Globus pallidus (tissue), 1 donor: ENCODE measurements at regions not wholly inside any gene's neighbourhood (a gene's known extent, or its start where the extent isn't known, plus 50 kb on each side); places are given as distances from the start of the nearest gene placed in this dataset.
"Not testable (repeated sequence)": the region's sequence is repeated elsewhere in the genome, so short reads cannot be mapped to it uniquely, and the experiment has no call there.

Source experiments
- DNase-seq: peaks from one replicate; pipeline ENCODE4 v3.0.0-alpha.2; 2015; ENCODE audit warnings: low spot score

DNA sequence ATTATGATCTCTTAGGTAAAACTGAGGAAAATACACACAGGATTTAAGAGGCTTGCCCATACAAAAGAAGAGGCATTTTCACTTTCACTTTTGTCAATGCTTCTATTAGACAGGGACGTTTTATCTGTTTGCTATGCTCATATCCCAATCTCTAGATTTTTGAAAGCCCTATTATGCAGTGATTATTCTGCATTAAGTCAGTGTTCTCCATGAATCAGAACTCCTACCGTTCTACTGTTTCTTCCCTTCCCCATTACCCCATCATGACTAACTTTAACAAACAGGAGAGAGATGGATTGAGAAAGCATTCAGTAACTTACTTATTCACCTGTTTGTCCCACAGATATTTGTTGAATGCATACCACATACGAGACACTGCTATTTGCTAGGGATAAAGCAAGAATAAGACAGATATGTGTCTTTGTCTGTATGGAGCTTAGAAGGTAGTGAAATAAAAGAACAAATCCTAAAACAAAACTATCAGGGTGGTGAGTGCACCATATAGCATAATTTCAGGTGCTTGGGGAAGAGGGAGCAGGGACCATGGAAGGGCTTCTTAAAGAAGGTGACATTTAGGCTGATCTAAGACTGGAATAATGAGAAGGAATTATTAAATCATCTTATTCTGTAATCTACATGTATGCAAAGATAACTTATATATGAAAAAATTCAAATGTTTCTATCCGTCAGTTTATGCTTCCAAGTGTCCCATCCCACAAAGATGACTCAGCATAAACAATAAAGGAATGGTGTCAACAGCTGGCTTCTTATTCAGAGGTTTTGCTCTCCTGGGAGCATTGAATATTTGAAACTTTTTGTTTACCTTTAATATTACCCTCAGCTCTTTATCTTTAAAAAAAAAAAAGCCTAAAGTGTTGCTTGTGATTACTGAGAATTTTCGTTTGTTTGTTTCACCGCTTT is 328.1 kb downstream of the HINT1 start:
- peak; percentile 3 for DNase-seq

DNA sequence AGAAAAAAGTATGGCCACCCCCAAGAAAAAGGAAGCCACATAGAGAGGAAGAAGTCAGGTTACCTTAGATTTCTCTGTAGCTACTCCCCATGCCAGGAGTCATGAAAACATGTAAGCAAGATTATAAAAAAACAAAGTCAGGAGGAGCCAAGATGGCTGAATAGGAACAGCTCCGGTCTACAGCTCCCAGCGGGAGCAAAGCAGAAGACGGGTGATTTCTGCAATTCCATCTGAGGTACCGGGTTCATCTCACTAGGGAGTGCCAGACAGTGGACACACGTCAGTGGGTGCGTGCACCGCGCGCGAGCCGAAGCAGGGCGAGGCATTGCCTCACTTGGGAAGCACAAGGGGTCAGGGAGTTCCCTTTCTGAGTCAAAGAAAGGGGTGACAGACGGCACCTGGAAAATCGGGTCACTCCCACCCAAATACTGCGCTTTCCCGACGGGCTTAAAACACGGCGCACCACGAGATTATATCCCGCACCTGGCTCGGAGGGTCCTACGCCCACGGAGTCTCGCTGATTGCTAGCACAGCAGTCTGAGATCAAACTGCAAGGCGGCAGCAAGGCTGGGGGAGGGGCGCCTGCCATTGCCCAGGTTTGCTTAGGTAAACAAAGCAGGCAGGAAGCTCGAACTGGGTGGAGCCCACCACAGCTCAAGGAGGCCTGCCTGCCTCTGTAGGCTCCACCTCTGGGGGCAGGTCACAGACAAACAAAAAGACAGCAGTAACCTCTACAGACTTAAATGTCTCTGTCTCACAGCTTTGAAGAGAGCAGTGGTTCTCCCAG is 347.3 kb downstream of the HINT1 start:
- DNase-seq, result not testable (repeated sequence)

DNA sequence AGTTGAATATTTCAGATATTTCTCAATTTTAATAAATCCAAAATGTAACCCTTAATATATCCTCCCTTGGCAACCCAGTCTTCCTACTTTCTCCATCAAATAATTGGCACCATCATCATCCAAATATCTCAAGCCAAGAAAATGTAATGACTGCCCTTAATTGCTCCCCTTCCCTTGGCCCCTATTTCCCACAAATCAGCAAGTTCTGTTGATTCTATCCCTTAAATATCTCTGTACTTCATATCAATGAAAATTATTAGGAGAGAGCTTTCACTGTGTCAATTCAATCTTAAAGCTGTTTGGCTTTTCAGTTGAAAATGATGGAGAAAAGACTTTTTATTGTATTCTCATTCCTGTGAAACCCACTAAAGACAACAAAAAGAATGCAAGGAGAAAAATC is 349.8 kb downstream of the HINT1 start:
- no peak for DNase-seq

DNA sequence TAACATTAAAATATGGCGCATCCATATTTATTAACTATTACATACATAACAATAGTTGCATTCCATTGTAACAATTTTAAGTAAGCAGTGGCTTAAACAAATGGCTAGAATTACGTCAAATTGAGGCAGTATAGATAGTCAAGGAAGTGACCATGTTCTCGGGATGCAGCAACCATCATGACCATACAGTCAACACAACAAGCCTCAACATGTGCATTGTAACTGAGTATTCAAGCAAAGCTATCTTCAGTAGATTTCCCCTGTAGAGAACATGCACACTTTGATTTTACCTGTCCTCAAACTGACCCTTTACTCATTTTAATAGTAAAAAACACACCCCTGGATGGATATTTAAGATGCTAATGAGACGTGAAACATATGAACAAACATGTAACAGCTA is 356.4 kb downstream of the HINT1 start:
- no peak for DNase-seq

DNA sequence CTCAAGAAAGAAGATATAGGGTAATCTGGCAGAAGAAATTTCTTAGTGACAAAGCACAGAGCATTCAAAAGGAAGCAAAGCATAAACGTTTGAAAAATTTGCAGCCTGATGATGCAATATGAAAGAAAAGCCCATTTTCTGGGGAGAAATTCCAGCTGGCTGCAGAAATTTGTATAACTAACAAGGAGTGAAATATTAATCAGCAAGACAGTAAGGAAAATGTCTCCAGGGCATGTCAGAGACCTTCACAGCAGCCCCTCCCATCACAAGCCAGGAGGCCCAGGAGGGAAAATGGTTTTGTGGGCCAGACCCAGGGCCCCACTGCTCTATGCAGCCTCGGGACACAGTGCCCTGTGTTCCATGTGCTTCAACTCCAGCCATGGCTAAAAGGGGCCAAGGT is 359.4 kb downstream of the HINT1 start:
- no peak for DNase-seq

DNA sequence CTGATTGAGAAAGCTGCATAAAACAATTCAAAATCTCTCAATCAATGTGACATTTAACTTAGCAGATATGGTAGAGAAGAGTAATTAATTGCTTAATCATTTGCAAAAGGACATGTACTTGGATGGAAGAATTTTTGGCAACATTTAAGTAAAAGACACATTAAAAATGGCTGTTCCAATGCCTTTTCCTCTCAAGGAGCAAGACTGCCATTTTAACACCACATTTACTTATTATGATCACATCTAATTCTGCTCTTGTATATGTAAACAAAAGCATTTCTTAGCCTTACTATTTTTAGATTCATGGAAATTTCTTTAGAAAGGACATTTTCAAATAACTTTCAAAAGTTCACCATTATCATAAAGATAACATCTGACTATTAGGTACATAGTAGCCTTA is 360.0 kb downstream of the HINT1 start:
- no peak for DNase-seq

DNA sequence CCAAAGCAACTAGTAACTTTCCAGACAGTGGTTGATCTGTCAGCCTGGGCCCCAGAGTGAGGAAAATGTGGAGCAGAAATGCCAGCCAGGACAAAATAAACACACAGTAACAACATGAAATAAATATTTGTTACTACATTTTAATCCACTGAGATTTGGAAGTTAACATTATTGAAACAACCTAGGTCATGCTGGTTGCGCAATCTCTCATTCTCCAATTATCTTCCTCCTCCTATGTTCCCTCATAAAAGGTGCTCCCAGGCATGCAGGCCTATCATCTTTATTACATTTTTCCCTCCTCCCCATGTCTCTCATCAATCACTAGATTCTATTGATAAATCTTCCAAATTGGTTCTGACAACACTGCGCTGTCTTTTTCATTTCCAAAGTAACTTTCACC is 363.1 kb downstream of the HINT1 start:
- DNase-seq, result no peak

DNA sequence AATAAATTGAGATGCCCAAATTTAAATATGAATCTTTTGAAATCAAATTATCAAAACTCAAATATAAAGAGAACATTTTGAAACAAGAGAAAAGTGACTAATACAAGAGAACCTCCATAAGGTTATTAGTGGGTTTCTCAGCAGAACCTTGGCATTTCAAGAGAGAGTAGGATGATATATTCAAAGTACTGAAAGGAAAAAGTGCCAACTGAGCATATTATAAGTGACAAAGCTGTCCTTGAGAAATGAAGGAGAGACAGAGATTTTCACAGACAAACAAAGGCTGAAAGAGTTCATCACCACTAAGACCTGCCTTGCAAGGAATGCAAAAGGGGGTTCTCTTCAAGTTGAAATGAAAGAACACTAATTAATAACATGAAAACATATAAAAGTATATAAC is 366.0 kb downstream of the HINT1 start:
- no peak for DNase-seq

DNA sequence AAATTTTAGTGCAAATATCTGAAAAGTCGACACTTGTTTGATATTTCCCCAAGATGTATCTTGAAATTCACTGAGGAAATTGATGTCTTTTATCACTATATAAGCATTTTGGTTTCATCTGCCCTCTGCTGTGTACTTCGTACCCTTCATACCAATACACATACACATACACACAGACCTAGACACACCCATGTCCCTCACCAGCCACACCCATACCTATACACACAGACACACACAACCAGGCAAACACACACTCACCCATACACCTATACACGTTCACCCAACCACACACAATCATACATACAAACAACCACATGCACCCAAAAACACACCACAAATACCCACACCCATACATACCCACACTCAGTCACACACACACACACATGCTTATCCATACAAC is 367.8 kb downstream of the HINT1 start:
- no peak for DNase-seq

DNA sequence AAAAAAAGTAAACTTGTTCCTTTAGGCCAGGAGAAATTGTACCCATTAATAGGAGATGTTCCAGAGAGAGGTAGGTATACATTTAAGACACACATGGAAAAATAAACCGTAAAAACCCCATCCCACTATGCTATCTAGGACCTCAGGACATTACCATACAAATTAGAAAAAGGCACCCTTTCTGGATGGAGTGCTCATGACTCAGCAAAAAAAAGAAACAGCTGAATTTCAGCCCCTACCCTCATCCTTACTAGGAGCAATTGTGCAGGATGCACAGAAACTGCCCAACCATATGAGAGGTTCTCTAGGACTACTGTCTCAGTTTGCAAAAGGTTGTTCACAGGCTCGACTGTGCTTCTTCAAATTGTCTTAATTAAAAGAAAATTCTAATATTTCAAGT is 368.2 kb downstream of the HINT1 start:
- no peak for DNase-seq

DNA sequence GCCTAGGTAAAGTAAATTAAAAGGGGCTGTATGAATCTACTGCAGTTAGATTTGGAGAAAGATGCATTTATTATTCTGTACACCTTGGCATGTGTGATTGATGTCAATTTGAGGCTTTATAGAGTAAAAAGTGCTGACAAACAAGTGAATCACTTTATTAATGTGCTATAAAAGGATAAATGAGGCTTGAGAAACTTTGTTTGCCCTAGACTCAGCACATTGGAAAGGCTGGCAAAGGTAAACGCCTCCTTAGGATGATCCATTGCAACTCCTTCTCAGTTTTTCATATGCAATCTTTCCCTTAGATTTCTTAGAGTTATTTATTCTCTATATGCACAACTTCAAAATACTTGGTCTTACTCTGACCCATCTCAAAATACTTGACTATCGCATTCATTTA is 369.0 kb downstream of the HINT1 start:
- DNase-seq, result no peak

DNA sequence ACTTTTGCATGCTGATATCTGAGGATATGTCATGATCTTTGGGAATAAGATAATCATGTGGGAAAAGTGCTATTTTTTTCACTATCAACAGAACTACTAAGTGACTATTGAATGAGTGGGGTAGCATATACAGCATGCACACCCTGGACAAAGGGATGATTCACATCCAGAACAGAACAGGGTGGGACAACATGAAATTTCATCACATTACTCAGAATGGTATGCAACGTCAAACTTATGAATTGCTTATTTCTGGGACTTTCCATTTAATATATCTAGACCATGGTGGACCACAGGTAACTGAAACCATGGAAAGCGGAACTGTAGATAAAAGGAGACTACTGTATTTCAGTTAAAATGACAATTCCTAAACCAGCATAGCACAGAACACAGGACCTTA is 370.0 kb downstream of the HINT1 start:
- DNase-seq, result no peak

DNA sequence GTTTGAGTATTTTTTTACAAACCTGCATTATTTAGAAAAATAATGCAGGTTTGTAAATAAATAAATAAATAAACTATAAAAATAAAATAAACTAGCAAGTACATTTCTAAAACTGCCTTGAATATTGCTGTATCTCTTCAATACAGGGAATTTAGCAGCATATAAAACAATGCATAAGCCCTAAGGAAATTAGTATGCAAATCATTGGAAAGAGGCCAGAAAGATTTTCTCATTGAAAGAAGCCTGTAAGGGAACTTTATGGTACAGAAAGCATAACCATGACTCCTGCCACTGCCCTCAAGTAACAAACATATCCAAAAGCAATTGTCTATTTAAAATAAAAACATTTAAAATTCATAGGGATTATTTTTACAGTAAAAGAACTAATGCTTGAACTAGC is 387.3 kb downstream of the HINT1 start:
- DNase-seq, result no peak

DNA sequence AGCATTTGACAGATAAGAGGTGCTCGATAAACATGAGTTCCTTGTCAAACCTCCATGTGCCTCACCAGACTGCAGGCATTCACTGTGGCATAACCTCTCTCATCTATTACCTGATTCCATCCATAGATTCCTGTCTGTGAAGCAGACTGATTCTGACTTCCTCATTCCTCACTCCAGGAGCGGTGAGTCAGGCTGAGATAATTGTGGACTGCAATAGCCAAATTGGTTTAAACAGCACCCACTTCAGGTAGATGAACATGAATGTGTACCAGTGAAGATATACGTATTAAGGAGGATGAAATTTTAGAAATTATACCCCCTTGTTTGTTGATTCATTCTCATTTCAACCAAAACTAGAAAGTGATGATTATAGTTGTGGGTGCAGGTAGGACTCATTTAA is 391.2 kb downstream of the HINT1 start:
- DNase-seq, result no peak

DNA sequence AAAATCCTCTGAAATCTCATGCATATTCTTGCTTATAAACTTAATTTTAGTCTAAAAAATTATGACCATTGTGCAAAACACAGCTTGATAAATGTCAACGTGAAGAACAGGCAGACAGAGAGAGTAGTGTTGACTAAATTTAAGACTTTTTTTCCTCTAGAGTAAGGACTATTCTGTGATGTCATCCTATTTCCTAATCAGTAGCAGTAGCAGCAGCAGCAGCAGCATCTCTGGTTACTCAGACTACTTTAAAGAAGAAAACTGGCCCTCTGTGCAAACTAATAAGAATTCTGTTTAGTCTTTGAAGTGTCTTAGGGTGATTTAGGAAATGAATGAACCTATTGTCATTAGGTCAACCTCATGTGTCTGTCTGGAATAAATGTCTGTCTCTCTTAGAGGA is 403.0 kb downstream of the HINT1 start:
- DNase-seq, result no peak

DNA sequence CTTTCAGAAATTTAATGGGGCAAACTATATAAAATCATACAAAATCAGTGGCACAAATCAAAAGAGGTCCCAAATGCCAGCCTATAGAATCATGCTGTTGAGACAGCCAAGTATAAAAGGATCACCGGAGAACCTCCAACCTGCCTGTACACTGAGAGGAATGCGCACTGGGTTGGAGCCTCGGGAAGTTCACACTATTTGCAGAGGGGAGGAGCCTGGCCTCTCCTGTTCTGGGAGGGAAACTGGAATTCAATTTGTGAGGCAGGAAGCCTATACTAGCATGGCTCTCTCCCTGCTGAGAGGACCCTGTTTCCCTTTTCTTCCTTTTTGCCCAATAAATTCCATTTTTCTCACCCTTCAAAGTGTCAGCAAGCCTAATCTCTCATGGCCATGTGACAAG is 406.0 kb downstream of the HINT1 start:
- no peak for DNase-seq

DNA sequence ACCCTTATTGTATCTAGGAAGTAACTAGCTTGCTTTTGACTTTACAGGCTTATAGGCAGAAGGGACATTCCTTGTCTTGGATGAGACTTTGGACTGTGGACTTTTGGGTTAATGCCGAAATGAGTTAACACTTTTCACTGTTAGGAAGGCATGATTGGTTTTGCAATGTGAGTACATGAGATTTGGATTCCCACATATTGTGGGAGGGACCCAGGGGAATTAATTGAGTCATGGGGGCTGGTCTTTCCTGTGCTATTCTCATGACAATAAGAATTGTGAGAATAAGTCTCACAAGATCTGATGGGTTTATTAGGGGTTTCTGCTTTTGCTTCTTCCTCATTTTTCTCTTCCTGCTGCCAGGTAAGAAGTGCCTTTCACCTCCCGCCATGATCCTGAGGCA is 417.5 kb downstream of the HINT1 start:
- no peak for DNase-seq

DNA sequence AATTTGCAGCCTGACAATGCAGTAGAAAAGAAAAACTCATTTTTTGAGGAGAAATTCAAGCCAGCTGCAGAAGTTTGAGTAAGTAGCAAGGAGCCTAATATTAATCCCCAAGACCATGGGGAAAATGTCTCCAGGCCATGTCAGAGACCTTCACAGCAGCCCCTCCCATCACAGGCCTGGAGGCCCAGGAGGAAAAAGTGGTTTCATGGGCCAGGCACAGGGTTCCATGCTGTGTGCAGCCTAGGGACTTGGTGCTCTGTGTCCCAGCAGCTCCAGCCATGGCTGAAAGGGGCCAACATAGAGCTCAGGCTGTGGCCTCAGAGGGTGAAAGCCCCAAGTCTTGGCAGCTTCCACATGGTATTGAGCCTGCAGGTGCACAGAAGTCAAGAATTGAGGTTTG is 418.4 kb downstream of the HINT1 start:
- DNase-seq, result not testable (repeated sequence)

DNA sequence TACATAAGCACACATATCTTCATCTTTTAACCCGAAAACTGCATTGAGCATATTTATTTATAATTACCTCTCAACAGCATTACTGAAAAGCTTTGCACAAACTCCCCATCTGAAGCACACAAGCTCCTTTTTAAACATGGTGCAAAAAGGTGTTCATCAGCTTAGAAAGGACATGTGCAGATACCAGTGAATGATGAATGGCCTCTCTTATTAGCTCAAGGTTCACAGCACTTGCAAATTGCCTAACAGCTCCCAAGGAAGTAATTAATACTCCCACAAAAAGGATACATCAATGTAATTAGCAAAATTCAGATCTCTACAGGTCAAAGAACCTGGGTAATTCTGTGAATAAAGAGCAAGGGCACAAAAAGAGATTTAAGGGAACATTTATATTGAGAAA is 422.0 kb downstream of the HINT1 start:
- DNase-seq, result no peak

DNA sequence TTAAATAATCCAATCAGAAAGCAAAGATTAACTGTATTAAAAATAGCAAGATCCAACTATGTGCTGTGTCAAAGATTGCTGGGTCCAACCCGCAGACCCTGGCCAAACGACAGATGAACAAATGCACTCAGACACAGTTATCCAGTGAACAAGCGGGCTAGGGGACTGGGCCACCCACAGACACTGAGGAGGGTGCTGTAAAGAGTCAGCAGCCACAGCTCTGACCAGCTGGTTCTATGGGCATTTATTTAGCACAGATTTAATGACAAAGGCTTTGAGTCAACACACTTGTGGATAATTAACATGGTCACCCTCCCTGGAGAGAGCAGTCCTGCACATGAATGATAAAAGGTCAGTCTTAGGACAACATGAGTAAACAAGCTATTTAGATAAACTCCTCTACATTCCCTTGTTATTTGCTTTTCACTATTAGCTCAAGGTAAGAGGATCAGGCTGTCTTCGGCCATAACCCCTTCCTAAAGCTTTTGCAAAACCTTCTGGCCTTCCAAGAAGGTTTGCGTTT is 424.9 kb downstream of the HINT1 start:
- DNase-seq, result no peak

DNA sequence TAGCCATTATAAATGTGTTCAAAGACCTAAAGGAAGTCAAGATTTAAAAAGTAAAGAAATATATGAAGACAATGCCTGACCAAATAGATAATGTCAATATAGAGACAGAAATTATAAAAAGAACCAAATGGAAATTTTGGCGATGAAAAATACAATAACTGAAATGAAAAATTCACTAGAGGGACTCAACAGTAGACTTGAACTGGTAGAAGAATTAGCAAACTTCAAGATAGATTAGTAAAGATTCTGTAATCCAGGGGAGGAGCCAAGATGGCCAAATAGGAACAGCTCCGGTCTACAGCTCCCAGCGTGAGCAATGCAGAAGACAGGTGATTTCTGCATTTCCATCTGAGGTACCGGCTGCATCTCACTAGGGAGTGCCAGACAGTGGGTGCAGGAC is 433.2 kb downstream of the HINT1 start:
- DNase-seq, result no peak

DNA sequence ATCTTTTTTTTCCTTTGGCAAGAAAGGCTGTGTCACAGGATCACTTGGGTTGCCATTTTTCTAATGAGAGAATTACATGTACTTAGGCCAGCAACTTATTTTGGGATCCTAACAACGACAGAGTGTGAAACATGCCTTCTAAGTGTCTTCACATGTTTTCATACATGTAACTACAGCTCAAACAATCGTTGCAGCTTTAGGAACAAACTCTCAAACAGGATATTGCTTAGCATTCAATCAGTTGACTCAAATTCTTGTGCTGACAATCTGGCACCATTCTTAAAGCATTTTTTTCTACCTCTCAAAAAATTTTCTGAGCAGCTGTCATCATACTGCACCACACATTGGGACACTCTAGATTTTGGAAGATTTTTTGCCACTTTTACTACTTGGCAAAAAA is 435.5 kb downstream of the HINT1 start:
- no peak for DNase-seq

DNA sequence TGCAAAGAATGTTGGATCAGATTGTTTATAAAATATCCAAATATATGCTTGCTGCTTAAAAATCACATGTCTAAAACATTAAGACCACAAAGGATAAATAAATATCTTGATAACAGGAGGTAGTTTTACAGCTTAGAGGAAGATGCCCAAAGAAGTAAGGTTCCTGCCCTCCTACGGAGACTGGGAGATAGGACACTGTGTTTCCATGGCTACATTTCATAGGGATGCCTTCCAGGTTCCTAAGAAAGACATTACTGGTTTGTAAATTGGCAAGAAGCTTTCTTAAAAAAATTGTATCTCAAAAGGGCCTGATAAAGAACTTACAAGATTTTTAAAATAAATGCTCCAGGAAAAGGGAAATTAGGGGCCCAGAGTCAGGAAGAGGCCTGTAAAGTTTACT is 437.2 kb downstream of the HINT1 start:
- DNase-seq, result no peak
